ENCODE measurements at regions not wholly inside any gene's neighbourhood (a gene's known extent, or its start where the extent isn't known, plus 50 kb on each side); places are given as distances from the start of the nearest gene placed in this dataset.

DNA sequence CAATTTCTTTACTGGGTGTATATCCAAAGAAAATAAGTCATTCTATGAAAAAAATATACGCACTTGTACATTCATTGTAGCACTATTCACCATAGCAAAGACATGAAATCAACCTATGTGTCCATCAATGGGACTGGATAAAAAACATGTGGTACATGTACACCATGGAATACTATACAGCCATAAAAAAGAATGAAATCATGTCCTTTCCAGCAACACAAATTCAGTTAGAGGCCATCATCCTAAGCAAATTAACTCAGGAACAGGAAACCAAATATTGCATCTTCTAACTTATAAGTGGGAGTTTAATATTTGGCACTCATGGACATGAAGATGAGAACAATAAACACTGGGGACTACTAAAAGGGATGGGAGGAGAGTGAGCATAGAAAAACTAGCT lies 325.7 kb downstream of the TGFB2 start:
- intact Hi-C loops (cut with micrococcal nuclease), result no loop called here

- intact Hi-C loops (cut with micrococcal nuclease), result no loop called here
Observed at GRCh38 chr1:218671573-218671972, 326.4 kb downstream of the TGFB2 start.

DNA sequence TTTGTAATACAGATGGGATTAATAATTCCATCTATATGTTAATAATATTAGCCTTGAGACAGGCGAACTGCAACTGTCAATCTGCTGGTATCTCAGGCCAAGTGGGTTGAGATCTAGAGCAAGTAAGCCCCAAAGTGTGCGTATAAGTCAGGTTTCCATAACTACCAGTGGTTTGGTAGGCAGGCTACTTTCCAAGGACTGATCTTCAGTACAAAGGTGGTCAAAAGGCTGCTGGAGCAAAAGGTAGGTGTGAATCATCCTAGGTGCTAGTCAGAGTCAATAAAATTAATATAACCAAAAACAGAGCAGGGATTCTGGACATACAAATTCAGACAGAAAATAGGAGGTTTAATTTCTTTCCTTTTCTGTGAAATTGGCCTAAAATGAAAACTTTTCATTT lies 328.0 kb downstream of the TGFB2 start:
- intact Hi-C loops (cut with micrococcal nuclease), result no loop called here

DNA sequence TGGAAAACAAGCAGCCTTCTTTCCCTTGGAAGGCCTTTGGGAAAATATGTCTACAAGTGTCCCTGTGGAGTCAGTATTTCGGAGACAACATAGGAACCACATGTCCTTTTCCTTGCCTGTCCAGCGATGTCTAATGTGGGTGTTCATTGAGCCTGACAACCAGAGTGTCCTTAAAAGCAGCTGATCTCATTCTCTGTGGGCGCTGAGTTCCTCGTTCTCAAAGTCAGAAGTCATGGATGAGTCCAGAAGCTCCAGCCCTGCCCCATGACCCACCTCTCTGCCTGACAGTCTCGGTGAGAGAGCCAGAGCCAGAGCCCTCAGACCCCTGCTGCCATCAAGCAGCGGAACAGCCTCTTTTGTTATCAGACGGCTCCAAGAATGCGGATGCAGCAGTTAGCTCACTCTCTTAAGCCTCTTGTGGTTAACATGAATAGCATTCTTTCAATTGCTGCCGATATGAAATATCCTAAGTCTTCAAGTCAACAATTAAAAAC lies 329.2 kb downstream of the TGFB2 start:
- intact Hi-C loops (cut with micrococcal nuclease), result no loop called here

GRCh38 chr1:218677026-218677425 lies 331.9 kb downstream of the TGFB2 start:
- intact Hi-C loops (cut with micrococcal nuclease), result no loop called here

DNA sequence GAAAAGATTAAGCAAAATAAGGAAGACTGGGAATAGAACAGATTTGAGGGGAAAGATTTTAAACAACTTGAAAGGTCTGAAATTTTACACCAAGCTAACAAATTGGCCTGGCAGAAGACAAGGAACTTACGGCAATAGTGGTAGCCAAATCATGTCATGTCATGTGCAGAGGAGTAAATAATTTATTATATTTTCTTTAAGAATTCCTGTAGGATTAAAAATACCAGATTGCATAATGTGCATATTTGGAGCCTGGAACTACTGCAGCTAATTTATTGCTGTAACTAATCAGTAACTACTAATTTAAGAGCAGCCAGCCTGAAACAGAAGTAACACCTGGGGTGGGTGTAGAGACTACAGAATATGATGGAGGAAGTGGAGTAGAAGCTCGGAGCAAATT lies 334.3 kb downstream of the TGFB2 start:
- intact Hi-C loops (cut with micrococcal nuclease), result no loop called here

- intact Hi-C loops (cut with micrococcal nuclease), result no loop called here
Observed at GRCh38 chr1:218679988-218680748, 335.0 kb downstream of the TGFB2 start.

DNA sequence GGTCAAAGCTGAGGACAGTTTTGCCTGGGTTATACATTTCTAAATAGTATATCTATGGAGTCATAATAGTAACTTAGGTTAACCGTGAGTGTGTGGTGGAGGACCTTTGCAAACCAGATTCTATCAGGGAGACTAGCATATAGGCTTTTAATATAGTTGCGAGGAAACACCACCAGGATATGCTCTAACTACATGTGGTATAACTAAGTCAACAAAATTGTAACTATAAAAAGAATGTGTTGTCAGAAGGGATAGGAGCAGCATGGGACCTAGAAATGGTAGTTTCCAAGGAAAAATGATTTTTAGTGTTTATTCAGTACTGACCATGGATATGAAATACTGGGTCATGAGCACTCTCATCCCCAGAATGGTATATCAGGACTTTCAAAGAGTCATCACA lies 338.1 kb downstream of the TGFB2 start:
- intact Hi-C loops (cut with micrococcal nuclease), result no loop called here

DNA sequence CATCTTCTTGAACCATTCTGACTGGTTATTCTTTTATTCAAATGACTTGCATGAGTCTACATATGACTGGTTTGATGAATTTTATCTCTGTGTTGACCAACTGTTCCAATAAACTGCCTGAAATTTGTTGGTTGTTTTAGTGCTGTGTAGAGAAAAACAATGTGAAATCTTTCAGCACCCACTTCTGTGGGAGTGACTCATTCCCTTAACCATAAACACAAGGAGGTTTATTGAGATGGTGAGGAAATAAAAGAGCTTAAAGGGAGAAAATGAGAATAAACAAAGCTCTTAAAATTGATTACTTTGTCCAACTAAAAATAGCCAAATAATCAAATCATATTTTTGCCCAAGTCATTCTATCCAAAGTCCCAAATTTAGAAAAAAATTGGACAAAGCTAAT lies 341.1 kb downstream of the TGFB2 start:
- intact Hi-C loops (cut with micrococcal nuclease), result no loop called here

DNA sequence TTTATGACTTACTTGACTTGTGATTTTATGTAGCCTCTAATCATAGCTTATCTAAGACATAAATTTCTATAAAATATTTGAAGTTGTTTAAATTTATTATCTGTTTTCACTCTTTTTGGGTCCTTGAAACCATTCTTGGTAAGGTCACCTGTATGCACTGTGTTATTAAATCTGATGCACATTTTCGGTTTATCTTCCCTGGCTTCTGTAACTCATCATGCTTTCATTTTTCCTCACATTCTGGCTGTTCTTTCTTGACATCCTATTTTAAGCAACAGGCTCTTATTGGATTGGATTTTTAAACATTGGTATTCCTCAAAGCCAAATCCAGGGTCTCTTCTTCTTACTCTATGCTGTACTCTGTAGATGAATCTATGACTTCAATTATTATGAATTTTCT lies 341.6 kb downstream of the TGFB2 start:
- intact Hi-C loops (cut with micrococcal nuclease), result no loop called here

DNA sequence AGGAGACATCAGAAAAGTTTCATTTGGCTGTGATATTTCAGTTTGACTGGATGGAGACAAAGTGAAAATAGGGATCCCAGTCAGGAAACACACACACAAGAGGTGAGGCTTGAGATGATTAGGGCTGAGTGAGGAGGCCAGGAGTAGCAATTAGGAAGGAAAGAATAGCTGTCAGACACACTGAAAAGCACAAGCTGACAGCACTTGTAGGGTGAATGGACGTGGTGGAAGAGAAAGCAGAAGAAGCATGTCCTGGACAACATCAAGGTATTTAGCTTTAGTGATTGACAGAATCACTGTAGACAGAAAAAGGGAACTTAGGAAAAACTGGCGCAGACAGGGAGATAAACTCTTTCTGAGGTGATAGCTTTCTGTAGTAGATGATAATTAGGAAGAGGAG lies 347.7 kb downstream of the TGFB2 start:
- intact Hi-C loops (cut with micrococcal nuclease), result no loop called here

DNA sequence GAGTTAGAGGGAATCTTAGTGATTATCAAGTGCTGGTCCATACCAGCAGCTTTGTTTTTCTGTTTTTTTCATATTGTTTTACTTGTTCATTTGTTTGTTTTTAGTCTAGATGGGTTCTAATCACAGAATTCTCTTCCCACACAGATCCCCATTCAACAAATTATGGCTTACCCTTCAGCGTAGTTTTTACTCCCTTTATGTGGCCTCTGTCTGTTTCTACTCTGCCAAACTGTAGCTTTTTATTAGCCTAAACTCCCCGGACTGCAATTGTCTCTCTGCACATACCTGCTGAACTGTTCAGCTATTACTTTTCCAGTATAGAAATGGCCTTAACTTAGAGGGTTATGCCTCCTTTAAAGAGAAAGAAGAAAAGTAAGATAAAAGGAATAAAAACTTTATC lies 348.5 kb downstream of the TGFB2 start:
- intact Hi-C loops (cut with micrococcal nuclease), result no loop called here

- intact Hi-C loops (cut with micrococcal nuclease), result no loop called here
Observed at GRCh38 chr1:218694085-218694484, 348.9 kb downstream of the TGFB2 start.

GRCh38 chr1:218694636-218695035 lies 349.5 kb downstream of the TGFB2 start:
- intact Hi-C loops (cut with micrococcal nuclease), result no loop called here

GRCh38 chr1:218695525-218695924 lies 350.4 kb downstream of the TGFB2 start:
- intact Hi-C loops (cut with micrococcal nuclease), result no loop called here

GRCh38 chr1:218698141-218698540 lies 353.0 kb downstream of the TGFB2 start:
- intact Hi-C loops (cut with micrococcal nuclease), result no loop called here

GRCh38 chr1:218699421-218699820 lies 354.3 kb downstream of the TGFB2 start:
- intact Hi-C loops (cut with micrococcal nuclease), result no loop called here

DNA sequence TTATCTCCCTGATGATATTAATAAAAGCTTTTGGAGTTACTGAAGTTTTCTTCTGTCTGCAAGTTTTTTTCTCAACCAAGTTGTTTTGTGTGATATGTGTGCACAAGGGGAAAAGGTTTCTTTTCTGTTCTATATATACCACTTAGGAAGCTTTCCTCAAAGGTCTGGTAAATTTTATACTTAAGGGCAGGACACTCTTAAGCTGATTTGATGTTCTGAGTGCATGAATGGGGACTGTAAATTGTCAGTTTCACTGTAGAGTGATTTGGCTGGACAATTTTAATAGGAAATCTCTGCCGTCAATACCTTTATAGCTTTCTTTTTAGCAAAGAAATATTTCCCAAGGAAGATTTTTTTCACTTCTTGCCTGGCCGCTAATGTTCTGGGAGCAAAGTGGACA lies 354.7 kb downstream of the TGFB2 start:
- intact Hi-C loops (cut with micrococcal nuclease), result no loop called here

GRCh38 chr1:218700666-218701065 lies 355.5 kb downstream of the TGFB2 start:
- intact Hi-C loops (cut with micrococcal nuclease), result no loop called here

- intact Hi-C loops (cut with micrococcal nuclease), result no loop called here
Observed at GRCh38 chr1:218701131-218701530, 356.0 kb downstream of the TGFB2 start.

DNA sequence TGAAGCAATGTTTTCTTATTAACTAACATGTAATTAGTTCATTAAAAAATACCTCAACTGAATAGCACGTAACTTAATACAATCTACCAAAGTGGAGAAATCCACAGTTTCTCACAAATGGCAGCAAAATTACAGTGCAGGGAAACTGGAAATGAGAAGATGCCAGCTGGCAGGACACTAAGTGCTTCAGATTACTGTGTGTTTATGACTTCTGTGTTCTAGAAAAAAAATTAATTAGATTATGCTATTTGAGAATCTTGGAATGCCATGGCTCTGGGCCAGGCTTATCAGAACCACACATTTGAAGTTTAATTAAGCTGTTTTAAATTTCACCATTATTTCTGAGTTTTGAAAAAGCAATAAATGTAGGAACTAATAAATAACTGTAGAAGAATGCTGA lies 357.6 kb downstream of the TGFB2 start:
- intact Hi-C loops (cut with micrococcal nuclease), result no loop called here

DNA sequence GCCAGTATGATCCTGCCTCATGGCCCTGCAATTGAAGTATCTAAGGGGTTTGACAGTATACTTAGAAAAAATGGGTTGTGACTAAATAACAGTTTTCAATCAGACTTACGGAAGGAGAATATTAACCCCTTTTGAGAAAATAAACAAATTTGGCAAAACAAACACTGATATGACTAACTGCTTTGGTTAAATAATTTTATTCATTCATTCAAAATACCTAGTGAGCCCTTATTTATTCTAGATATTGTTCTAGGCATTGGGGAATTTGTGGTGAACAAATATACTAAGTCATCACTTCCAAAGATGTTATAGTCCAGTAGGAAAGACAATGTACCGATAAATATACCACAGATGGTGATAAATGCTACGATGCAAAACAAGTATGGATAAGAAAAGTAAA lies 358.7 kb downstream of the TGFB2 start:
- intact Hi-C loops (cut with micrococcal nuclease), result no loop called here

DNA sequence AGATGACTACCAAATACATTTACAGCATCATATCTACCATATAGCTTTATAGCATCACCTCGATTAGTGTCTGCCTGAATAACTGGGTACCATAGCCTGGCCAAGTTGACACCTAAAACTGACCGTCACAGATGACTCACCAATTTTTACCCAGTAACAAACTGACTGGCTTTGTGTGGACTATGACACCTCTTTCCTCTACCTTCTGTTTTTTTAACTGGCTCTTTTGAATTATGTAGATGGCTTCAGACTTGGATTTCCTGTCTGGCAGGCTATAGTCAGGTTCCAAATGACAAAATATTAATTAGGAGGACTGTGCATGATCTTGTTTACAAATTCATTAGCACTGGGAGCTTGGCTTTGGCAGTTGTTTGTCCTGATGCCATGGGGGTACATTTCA lies 360.3 kb downstream of the TGFB2 start:
- intact Hi-C loops (cut with micrococcal nuclease), result no loop called here
